HEK293T (cell line): ENCODE measurements at regions not wholly inside any gene's neighbourhood (a gene's known extent, or its start where the extent isn't known, plus 50 kb on each side); places are given as distances from the start of the nearest gene placed in this dataset.

Experiments used
- CTCF ChIA-PET: fragments of 350-600 bp; formaldehyde crosslinking; extraction: SDS; loops from one replicate; lab custom pipeline; 2021; ENCODE audit warnings: antibody characterized with exemption, inconsistent platforms; lab: Yijun Ruan, JAX
- POLR2A ChIA-PET: fragments of 350-600 bp; formaldehyde crosslinking; extraction: SDS; loops from one replicate; lab custom pipeline; 2020; ENCODE audit warnings: antibody characterized with exemption, inconsistent platforms; lab: Yijun Ruan, JAX
- DNase-seq: peaks from one replicate; pipeline ENCODE4 v3.0.0; 2012; ENCODE audit warnings: mixed read lengths; ENCODE audit errors: extremely low spot score
- ARNT ChIP-seq: fragments of 450-650 bp; IDR thresholded peaks from 2 replicates; pipeline ENCODE4 v1.6.1; 2017; ENCODE audit warnings: mild to moderate bottlenecking
- BHLHE40 ChIP-seq: fragments of 450-650 bp; IDR thresholded peaks from 2 replicates; pipeline ENCODE4 v1.6.1; 2016; ENCODE audit warnings: mild to moderate bottlenecking, moderate library complexity, borderline replicate concordance
- CTBP1 ChIP-seq: fragments of 450-650 bp; IDR thresholded peaks from 2 replicates; pipeline ENCODE4 v1.6.1; 2016; ENCODE audit warnings: borderline replicate concordance
- ELF4 ChIP-seq: fragments of 450-650 bp; IDR thresholded peaks from 2 replicates; pipeline ENCODE4 v1.6.1; 2017; ENCODE audit warnings: antibody characterized with exemption
- FOXA1 ChIP-seq: fragments of 450-650 bp; IDR thresholded peaks from 2 replicates; pipeline ENCODE4 v1.6.1; 2016; ENCODE audit warnings: mild to moderate bottlenecking
- FOXK2 ChIP-seq: fragments of 450-650 bp; IDR thresholded peaks from 2 replicates; pipeline ENCODE4 v1.6.1; 2016; ENCODE audit warnings: mild to moderate bottlenecking
- FOXM1 ChIP-seq: fragments of 450-650 bp; IDR thresholded peaks from 2 replicates; pipeline ENCODE4 v1.6.1; 2017; ENCODE audit warnings: mild to moderate bottlenecking, borderline replicate concordance
- HDGF ChIP-seq: fragments of 450-650 bp; IDR thresholded peaks from 2 replicates; pipeline ENCODE4 v1.6.1; 2017; ENCODE audit warnings: antibody characterized with exemption, borderline replicate concordance
- L3MBTL2 ChIP-seq: fragments of 450-650 bp; conservative IDR thresholded peaks from 2 replicates; pipeline ENCODE4 v1.6.1; 2016; ENCODE audit warnings: mild to moderate bottlenecking
- LEF1 ChIP-seq: fragments of 450-650 bp; IDR thresholded peaks from 2 replicates; pipeline ENCODE4 v1.6.1; 2017; ENCODE audit warnings: mild to moderate bottlenecking, borderline replicate concordance
- NFRKB ChIP-seq: fragments of 450-650 bp; IDR thresholded peaks from 2 replicates; pipeline ENCODE4 v1.6.1; 2016; ENCODE audit warnings: mild to moderate bottlenecking, moderate library complexity
- PKNOX1 ChIP-seq: fragments of 450-650 bp; IDR thresholded peaks from 2 replicates; pipeline ENCODE4 v1.6.1; 2016
- SP1 ChIP-seq: fragments of 450-650 bp; IDR thresholded peaks from 2 replicates; pipeline ENCODE4 v1.6.1; 2017
- SUZ12 ChIP-seq: fragments of 450-650 bp; IDR thresholded peaks from 2 replicates; pipeline ENCODE4 v1.6.1; 2016; ENCODE audit warnings: mild to moderate bottlenecking
- TARDBP ChIP-seq: fragments of 450-650 bp; IDR thresholded peaks from 2 replicates; pipeline ENCODE4 v1.6.1; 2016
- ZNF384 ChIP-seq: fragments of 450-650 bp; IDR thresholded peaks from 2 replicates; pipeline ENCODE4 v1.6.1; 2016

DNA sequence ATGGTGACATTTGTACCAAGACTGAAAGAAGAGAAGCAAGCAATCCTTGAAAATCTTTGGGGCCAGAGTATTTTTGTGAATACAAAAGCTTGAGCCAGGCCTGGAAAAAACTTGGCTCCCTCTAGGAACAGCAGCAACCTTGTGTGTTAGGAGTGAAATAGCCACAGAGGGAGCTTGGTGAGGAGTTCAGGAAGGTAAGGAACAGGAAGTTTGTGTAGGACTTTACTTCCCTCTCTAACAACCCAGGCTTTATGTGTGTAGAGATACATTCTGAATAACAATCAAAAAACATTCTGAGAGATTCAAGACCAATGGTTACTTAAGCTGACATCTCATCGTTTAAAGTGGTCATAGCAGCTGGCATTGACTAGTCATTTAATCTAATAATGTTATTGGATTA is 668.5 kb downstream of the PCDH18 start:
- POLR2A ChIA-PET = no interaction called here
- no peak for DNase-seq
- TF ChIP-seq ARNT (no peak), ELF4 (no peak), NFRKB (no peak), FOXK2 (no peak), L3MBTL2 (no peak), SP1 (no peak), ZNF384 (no peak), LEF1 (no peak), SUZ12 (no peak), FOXA1 (no peak), FOXM1 (no peak), BHLHE40 (no peak), PKNOX1 (no peak), CTBP1 (no peak), HDGF (no peak), TARDBP (no peak)
- CTCF ChIA-PET = interaction anchor here (0.7 to 1.3 kb wide), 2 partner anchors 150 to 1167 kb away, joined by 6 read pairs; no protein-coding TSS in a partner anchor

GRCh38 chr4:136862653-136863052 is 669.6 kb downstream of the PCDH18 start:
- CTCF ChIA-PET = no interaction called here

DNA sequence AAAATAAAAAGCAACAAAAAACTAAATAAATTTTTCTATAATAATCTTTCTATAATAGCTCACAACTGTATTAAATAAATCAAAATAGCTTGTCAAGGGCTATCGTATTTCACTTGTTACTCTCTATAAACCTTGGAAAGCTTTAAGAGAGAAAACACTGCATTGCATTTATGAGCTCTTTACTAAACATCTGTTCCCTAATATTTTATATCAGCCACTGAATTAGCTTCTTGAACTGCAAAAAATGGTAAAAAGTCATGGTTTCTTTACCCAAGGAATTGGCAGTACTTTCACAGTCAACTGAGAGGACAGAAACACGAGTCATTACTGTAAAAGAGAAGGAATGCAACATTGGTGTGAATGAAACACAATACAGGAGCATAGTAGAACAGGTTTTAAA is 671.2 kb downstream of the PCDH18 start:
- TF ChIP-seq SUZ12 (no peak), PKNOX1 (peak; percentile 39; the same call in 1 of the 2 replicates)
- ChIA-PET CTCF (no interaction called here), POLR2A (no interaction called here)
- DNase-seq = no peak

More at GRCh38 chr4:136862653-136863052, 669.6 kb downstream of the PCDH18 start:
- TF ChIP-seq SP1 = no peak
- no peak for TF ChIP-seq HDGF
- no peak for TF ChIP-seq BHLHE40
- no peak for TF ChIP-seq FOXA1
- TF ChIP-seq TARDBP = no peak
- no peak for TF ChIP-seq SUZ12
- no peak for TF ChIP-seq ARNT
- no peak for TF ChIP-seq NFRKB
- TF ChIP-seq PKNOX1 = no peak
- no peak for TF ChIP-seq CTBP1
- POLR2A ChIA-PET = no interaction called here
- no peak for DNase-seq

DNA sequence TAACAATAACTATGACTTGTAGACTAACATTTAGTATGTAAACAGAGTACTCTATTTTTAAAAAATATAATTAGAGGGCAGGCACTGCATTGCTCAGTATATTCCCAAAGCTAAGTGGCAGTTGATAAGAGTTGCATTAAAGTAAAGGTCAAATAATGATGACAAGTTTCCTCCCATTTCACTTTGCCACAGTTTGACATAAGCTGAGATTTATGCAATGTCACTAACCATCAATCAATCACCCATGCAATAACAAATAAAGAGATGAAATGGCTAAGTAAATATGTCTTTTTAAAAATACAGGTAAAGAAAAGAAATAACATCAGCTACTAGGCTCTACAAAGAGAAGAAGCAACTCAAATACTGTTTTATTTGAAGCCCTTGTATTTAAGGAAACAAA is 673.4 kb downstream of the PCDH18 start:
- TF ChIP-seq ZNF384 (no peak), PKNOX1 (peak; percentile 86)
- CTCF ChIA-PET = no interaction called here
- POLR2A ChIA-PET = no interaction called here
- no peak for DNase-seq

GRCh38 chr4:136855886-136856285 is 676.4 kb downstream of the PCDH18 start:
- CTCF ChIA-PET = no interaction called here
- TF ChIP-seq FOXK2 (no peak), ARNT (no peak), ELF4 (no peak), HDGF (no peak), BHLHE40 (no peak), FOXM1 (no peak), L3MBTL2 (no peak), SUZ12 (no peak), SP1 (no peak), ZNF384 (no peak), LEF1 (no peak), CTBP1 (no peak), FOXA1 (no peak), PKNOX1 (no peak), TARDBP (no peak), NFRKB (no peak)
- POLR2A ChIA-PET = no interaction called here
- DNase-seq = no peak

DNA sequence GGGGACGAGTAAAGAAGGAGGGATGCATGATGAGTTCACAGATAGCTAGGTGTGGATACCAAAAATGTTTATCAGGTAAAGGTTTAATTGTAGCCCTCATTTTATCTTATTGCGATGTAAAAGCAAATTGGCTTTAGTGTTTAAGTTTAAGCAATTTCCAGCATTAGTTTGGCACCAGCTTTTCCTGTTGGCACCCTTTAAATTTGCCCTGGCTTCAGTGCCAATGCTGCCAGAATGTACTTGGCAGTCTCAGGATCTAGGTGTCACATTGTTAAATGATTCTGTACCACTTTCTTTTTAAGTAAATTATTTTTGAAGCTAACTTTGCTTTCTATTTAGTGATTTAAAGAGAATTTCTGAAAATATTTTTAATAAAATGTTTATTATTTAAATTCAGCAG is 681.8 kb downstream of the PCDH18 start:
- DNase-seq = no peak
- POLR2A ChIA-PET = no interaction called here
- no peak for TF ChIP-seq SUZ12
- TF ChIP-seq ZNF384 = no peak
- TF ChIP-seq SP1 = no peak
- no peak for TF ChIP-seq FOXM1
- no peak for TF ChIP-seq TARDBP
- TF ChIP-seq FOXK2 = no peak
- no peak for TF ChIP-seq CTBP1
- TF ChIP-seq LEF1 = no peak
- no peak for TF ChIP-seq NFRKB
- TF ChIP-seq BHLHE40 = no peak
- TF ChIP-seq L3MBTL2 = no peak
- no peak for TF ChIP-seq HDGF
- TF ChIP-seq ARNT = no peak
- TF ChIP-seq FOXA1 = no peak
- no peak for TF ChIP-seq PKNOX1
- no peak for TF ChIP-seq ELF4
- CTCF ChIA-PET = no interaction called here
